ENCODE measurements at regions not wholly inside any gene's neighbourhood (a gene's known extent, or its start where the extent isn't known, plus 50 kb on each side); places are given as distances from the start of the nearest gene placed in this dataset.

- TF ChIP-seq POLR2A (IDR thresholded peaks at IDR 0.05), result no peak
- TF ChIP-seq, protein P1, sequence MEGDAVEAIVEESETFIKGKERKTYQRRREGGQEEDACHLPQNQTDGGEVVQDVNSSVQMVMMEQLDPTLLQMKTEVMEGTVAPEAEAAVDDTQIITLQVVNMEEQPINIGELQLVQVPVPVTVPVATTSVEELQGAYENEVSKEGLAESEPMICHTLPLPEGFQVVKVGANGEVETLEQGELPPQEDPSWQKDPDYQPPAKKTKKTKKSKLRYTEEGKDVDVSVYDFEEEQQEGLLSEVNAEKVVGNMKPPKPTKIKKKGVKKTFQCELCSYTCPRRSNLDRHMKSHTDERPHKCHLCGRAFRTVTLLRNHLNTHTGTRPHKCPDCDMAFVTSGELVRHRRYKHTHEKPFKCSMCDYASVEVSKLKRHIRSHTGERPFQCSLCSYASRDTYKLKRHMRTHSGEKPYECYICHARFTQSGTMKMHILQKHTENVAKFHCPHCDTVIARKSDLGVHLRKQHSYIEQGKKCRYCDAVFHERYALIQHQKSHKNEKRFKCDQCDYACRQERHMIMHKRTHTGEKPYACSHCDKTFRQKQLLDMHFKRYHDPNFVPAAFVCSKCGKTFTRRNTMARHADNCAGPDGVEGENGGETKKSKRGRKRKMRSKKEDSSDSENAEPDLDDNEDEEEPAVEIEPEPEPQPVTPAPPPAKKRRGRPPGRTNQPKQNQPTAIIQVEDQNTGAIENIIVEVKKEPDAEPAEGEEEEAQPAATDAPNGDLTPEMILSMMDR (IDR thresholded peaks at IDR 0.05), result no peak
Measured at GRCh38 chr11:130776061-130776419, 140.2 kb downstream of the SNX19 start.
